Spleen (tissue), 7 donors: ENCODE measurements at regions not wholly inside any gene's neighbourhood (a gene's known extent, or its start where the extent isn't known, plus 50 kb on each side); places are given as distances from the start of the nearest gene placed in this dataset.

ENCODE experiments used
- POLR2A ChIP-seq, 3 donors: fragments of 450-650 bp; IDR thresholded peaks; one replicate each; pipeline ENCODE4 v1.5.1; 2017; ENCODE audit warnings: antibody characterized with exemption in 3 of 3, mild to moderate bottlenecking in 1 of 3
- POLR2AphosphoS5 ChIP-seq, 3 donors: sonication (generic); formaldehyde crosslinking; IDR thresholded peaks; one replicate each; pipeline ENCODE4 v1.5.1; 2017; ENCODE audit warnings: antibody characterized with exemption in 3 of 3
- TF ChIP-seq, protein P1 (sequence below), 11 experiments: fragments of 200-600 bp in 7 of 11; fragments of 450-650 bp in 4 of 11; sonication (generic) in 4 of 11; IDR thresholded peaks in 8 of 11; conservative IDR thresholded peaks in 3 of 11; 1 replicate in 7 of 11; 2 replicates in 4 of 11; pipeline versions ENCODE4 v1.4.0 to v1.8.0; 2016 to 2021; ENCODE audit warnings: antibody characterized with exemption in 11 of 11, inconsistent platforms in 4 of 11, mild to moderate bottlenecking in 1 of 11
- donor health status: DM: no; HTN: no; CAD: no; lungs with moderate emphysema.
- donor health status: DM: no; HTN: no; CAD: no.
- donor health status: DM: no; HTN: no; CAD: no.

DNA sequence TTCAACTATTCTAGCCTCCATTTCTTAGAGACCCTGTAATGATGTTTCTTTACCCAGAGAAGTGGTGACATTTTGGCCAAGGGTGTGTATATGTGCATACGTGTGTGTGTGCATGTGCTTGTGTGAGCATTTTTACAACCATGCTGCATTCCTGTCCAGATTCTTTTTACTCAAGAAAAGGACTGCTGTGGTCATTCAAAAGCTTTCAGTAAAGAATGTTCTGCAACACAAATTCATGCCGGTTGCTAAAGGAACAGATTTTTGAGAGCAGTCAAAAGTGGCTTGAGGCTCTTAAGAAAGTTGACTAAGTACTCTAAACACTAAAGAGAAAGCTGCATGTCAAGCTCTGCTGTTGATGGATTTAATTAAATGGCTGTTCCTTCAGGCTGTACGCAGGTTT is 65.0 kb upstream of the FMR1 start:
- TF ChIP-seq, protein P1, sequence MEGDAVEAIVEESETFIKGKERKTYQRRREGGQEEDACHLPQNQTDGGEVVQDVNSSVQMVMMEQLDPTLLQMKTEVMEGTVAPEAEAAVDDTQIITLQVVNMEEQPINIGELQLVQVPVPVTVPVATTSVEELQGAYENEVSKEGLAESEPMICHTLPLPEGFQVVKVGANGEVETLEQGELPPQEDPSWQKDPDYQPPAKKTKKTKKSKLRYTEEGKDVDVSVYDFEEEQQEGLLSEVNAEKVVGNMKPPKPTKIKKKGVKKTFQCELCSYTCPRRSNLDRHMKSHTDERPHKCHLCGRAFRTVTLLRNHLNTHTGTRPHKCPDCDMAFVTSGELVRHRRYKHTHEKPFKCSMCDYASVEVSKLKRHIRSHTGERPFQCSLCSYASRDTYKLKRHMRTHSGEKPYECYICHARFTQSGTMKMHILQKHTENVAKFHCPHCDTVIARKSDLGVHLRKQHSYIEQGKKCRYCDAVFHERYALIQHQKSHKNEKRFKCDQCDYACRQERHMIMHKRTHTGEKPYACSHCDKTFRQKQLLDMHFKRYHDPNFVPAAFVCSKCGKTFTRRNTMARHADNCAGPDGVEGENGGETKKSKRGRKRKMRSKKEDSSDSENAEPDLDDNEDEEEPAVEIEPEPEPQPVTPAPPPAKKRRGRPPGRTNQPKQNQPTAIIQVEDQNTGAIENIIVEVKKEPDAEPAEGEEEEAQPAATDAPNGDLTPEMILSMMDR (IDR thresholded peaks at IDR 0.05 in 8 of 11, conservative IDR thresholded peaks at IDR 0.05 in 3 of 11), result no peak
- TF ChIP-seq POLR2AphosphoS5 (IDR thresholded peaks at IDR 0.05) (no peak), POLR2A (IDR thresholded peaks at IDR 0.05) (no peak)
